ENCODE measurements at regions not wholly inside any gene's neighbourhood (a gene's known extent, or its start where the extent isn't known, plus 50 kb on each side); places are given as distances from the start of the nearest gene placed in this dataset.

DNA sequence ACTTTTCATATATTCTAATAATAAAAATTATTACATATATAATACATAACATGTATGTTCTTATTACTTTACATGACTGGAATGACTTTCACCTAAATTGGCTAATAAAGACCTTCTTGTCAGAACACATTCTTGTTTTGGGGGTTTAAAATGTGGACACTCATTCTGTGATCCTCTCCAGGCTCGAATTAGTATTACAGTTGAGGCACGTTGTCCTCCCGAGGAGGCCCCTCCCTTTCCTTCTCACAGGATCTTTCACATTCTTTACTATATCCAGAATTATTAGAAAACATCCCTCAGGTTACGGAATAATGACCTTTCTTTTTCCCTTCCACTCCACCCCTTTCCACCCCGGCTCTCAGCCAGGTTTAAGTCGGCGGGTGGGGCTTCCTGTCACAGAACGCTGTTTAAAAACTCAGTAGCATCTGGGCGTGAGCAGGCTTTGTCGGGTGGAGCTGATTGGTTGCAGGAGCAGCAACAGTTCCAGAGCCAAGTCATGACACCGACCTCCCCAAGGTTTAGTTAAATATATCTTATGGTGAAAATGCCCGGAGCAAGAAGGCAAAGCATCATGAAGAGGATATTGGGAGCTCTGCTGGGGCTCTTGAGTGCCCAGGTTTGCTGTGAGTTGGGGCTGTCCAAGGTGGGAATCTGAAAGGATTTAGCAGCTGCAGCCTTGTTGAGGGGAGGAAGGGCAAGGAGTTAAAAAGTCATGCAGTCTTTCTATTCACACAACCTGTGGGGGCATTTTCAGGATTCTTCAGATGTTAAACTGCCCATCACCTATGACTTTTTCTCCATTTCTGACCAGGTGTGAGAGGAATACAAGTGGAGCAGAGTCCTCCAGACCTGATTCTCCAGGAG lies 396.7 kb upstream of the OR4E1 start:
- no peak overlapping the region for H3K18ac ChIP-seq (ENCODE audit: extremely low read depth, low read length)
- no peak overlapping the region for H2BK5ac ChIP-seq (ENCODE audit: low read depth, low read length)
- H2BK120ac ChIP-seq (replicated peaks; ENCODE audit: low read depth, low read length): no peak overlapping the region
- no peak overlapping the region for H2BK12ac ChIP-seq (ENCODE audit: low read depth, low read length)
- H4K20me1 ChIP-seq (replicated peaks in 1 of 2; ENCODE audit: control insufficient read depth in 1 of 2, insufficient read depth in 2 of 2, low read length in 2 of 2): no peaks in the 10 kb centered on the region
- H3K27ac ChIP-seq (ENCODE audit: low read depth, low read length): no peak overlapping the region
- H2AFZ ChIP-seq (ENCODE audit: low read length): peak overlapping the region; percentile 85
- H2BK20ac ChIP-seq (ENCODE audit: low read length): no peak overlapping the region
- POLR2A ChIA-PET (ENCODE audit: partially characterized antibody): no interaction called here
- no peaks in the 10 kb centered on the region for H3K27me3 ChIP-seq (replicated peaks in 1 of 4; ENCODE audit: control insufficient read depth in 3 of 4, extremely low read depth in 1 of 4, insufficient read depth in 3 of 4, low read length in 3 of 4)
- H3K36me3 ChIP-seq (ENCODE audit: control insufficient read depth in 2 of 4, insufficient read depth in 4 of 4, low read length in 3 of 4): no peaks in the 10 kb centered on the region
- no peak overlapping the region for H2BK15ac ChIP-seq (ENCODE audit: low read length)
- no peak overlapping the region for H3K9ac ChIP-seq (replicated peaks in 1 of 4; ENCODE audit: extremely low read depth in 1 of 4, low read depth in 3 of 4, low read length in 3 of 4)
- TF ChIP-seq, protein P1, sequence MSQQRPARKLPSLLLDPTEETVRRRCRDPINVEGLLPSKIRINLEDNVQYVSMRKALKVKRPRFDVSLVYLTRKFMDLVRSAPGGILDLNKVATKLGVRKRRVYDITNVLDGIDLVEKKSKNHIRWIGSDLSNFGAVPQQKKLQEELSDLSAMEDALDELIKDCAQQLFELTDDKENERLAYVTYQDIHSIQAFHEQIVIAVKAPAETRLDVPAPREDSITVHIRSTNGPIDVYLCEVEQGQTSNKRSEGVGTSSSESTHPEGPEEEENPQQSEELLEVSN (IDR thresholded peaks at IDR 0.05): no peak
- TF ChIP-seq RBBP5 (IDR thresholded peaks at IDR 0.05; ENCODE audit: borderline replicate concordance, low read depth, low read length) (0 out of 2 replicates have a peak, but pooled peaks have one; percentile 34), CTBP2 (IDR thresholded peaks at IDR 0.05; ENCODE audit: borderline replicate concordance, insufficient read depth, insufficient read length, low read length) (no peak)
- peak in 1 of 2 experiments; percentile 60 for DNase-seq (ENCODE audit: low read depth in 1 of 2, low spot score in 2 of 2)
- no peaks in the 10 kb centered on the region for H3K9me3 ChIP-seq (ENCODE audit: insufficient read depth in 2 of 2, low read depth in 1 of 2, low read length in 1 of 2)
- CTCF ChIA-PET (ENCODE audit: partially characterized antibody): interaction anchor here (0.8 to 1.8 kb wide), 6 partner anchors 14 to 67 kb away, joined by 3 to 10 read pairs (median 4); no protein-coding TSS in a partner anchor
- H2AK5ac ChIP-seq (ENCODE audit: low read depth, low read length): no peak overlapping the region
- no peak overlapping the region for H4K91ac ChIP-seq (replicated peaks; ENCODE audit: insufficient read length, low read length)
- H3K4me1 ChIP-seq (replicated peaks in 1 of 4; ENCODE audit: control insufficient read depth in 3 of 4, insufficient read depth in 4 of 4, low read length in 3 of 4): peaks cover 0 to 5% (median 0%) of the 10 kb centered on the region in 4 experiments; a peak in 1 of 7 replicates
- no peaks in the 10 kb centered on the region for H3K79me2 ChIP-seq (ENCODE audit: control insufficient read depth in 1 of 2, insufficient read depth in 2 of 2, low read length in 2 of 2)
- peak overlapping the region; percentile 10 to 58 (median 28); a peak in 5 of 8 replicates for H3K4me3 ChIP-seq (ENCODE audit: extremely low read depth in 1 of 4, insufficient read depth in 2 of 4, low read depth in 3 of 4, low read length in 4 of 4)
- H4K5ac ChIP-seq (ENCODE audit: insufficient read length, low read depth, low read length): no peak overlapping the region
- peak overlapping the region; percentile 57 to 66 for H3K4me2 ChIP-seq (ENCODE audit: insufficient read depth in 1 of 2, low read depth in 2 of 2, low read length in 2 of 2)
- H3K4ac ChIP-seq (replicated peaks; ENCODE audit: insufficient read length, low read depth, low read length): no peak overlapping the region
- H3K23ac ChIP-seq (ENCODE audit: insufficient read length): no peak overlapping the region
- no peak overlapping the region for H4K8ac ChIP-seq (ENCODE audit: extremely low read depth, insufficient read depth, low read length)
- no peak for FAIRE-seq
- 18% methylated on average over 12 of the region's 12 CpGs; no CpG with 5 or more reads in 1 of the 2 experiments for WGBS, 2 experiments (ENCODE audit: extremely low coverage in 1 of 2, insufficient coverage in 1 of 2, insufficient read length in 1 of 2, insufficient replicate concordance in 2 of 2, low coverage in 1 of 2, low lambda C conversion rate in 2 of 2, missing lambda C conversion rate in 1 of 2)
- H3K79me1 ChIP-seq (ENCODE audit: low read depth, low read length): no peaks in the 10 kb centered on the region
- no peak overlapping the region for H3K14ac ChIP-seq (ENCODE audit: insufficient read length)
- no peaks in the 10 kb centered on the region for H3K23me2 ChIP-seq (ENCODE audit: low read depth, low read length)
- no peak overlapping the region for H3K56ac ChIP-seq (replicated peaks; ENCODE audit: insufficient read length, low read depth, low read length)
